T-cell (primary cell): ENCODE measurements at regions not wholly inside any gene's neighbourhood (a gene's known extent, or its start where the extent isn't known, plus 50 kb on each side); places are given as distances from the start of the nearest gene placed in this dataset.

Experiments used
- ATAC-seq, 4 experiments: fragments of 200-7000 bp in 3 of 4; fragments of 150-1000 bp in 1 of 4; cut with Tn5 transposase; replicated peaks in 1 of 4; 1 replicate in 3 of 4; 2 replicates in 1 of 4; pipeline ENCODE4 v1.10.0; 2021; ENCODE audit warnings: moderate library complexity in 3 of 4, mild to moderate bottlenecking in 2 of 4, moderate number of reproducible peaks in 1 of 4
- CTCF ChIA-PET, 2 donors: fragments of 300-600 bp; sonication (Branson Sonifier 250); formaldehyde crosslinking; loops; one replicate each; lab custom pipeline; 2022; ENCODE audit warnings: antibody characterized with exemption in 2 of 2; lab: Charles Lee
- POLR2A ChIA-PET, 2 donors: fragments of 300-600 bp; sonication (Branson Sonifier 250); formaldehyde crosslinking; loops; one replicate each; lab custom pipeline; 2022; ENCODE audit warnings: antibody characterized with exemption in 2 of 2; lab: Charles Lee
- DNase-seq, 35 experiments: peaks; one replicate each; pipeline versions ENCODE4 v3.0.0 to v3.0.0-alpha.2; 2013 to 2023
- H3K27ac ChIP-seq: one replicate; pipeline ENCODE4 v1.5.1; 2013; ENCODE audit warnings: low read length
- H3K27me3 ChIP-seq, 2 experiments: replicated peaks in 1 of 2; 1 replicate in 1 of 2; 2 replicates in 1 of 2; pipeline versions ENCODE4 v1.6.1 to v1.7.0; 2013; ENCODE audit warnings: low read length in 1 of 2, mixed read lengths in 1 of 2; ENCODE audit not compliant: control insufficient read depth in 2 of 2, insufficient read depth in 2 of 2; ENCODE audit errors: extremely low read depth in 1 of 2
- H3K36me3 ChIP-seq, 2 donors: 1 replicate in 1 of 2; 2 replicates in 1 of 2; pipeline versions ENCODE4 v1.6.1 to v1.7.0; 2013; ENCODE audit warnings: low read length in 1 of 2; ENCODE audit not compliant: control insufficient read depth in 2 of 2, insufficient read depth in 1 of 2; ENCODE audit errors: extremely low read depth in 1 of 2
- H3K4me1 ChIP-seq, 2 experiments: 1 replicate in 1 of 2; 2 replicates in 1 of 2; pipeline versions ENCODE4 v1.6.1 to v1.7.0; 2013; ENCODE audit warnings: low read length in 2 of 2, mixed read lengths in 1 of 2; ENCODE audit not compliant: insufficient read depth in 2 of 2, control insufficient read depth in 1 of 2; ENCODE audit errors: extremely low read depth in 1 of 2
- H3K4me3 ChIP-seq, 2 donors: 1 replicate in 1 of 2; 2 replicates in 1 of 2; pipeline versions ENCODE4 v1.5.1 to v1.7.0; 2013; ENCODE audit warnings: mild to moderate bottlenecking in 2 of 2, low read length in 1 of 2, moderate library complexity in 1 of 2; ENCODE audit not compliant: control insufficient read depth in 1 of 2; ENCODE audit errors: extremely low read depth in 1 of 2
- H3K9me3 ChIP-seq: 2 replicates; pipeline ENCODE4 v1.7.0; 2013
- H3K27ac Mint-ChIP-seq, 2 donors: one replicate each; pipeline ENCODE4 v1.8.0; 2020 to 2021; ENCODE audit warnings: mild to moderate bottlenecking in 2 of 2, mixed read lengths in 2 of 2
- H3K27me3 Mint-ChIP-seq, 2 donors: one replicate each; pipeline ENCODE4 v1.8.0; 2021 to 2022; ENCODE audit warnings: mixed read lengths in 2 of 2
- H3K36me3 Mint-ChIP-seq: one replicate; pipeline ENCODE4 v1.8.0; 2021; ENCODE audit warnings: mixed read lengths
- H3K4me1 Mint-ChIP-seq, 3 donors: one replicate each; pipeline ENCODE4 v1.8.0; 2020 to 2022; ENCODE audit warnings: mixed read lengths in 3 of 3, mild to moderate bottlenecking in 1 of 3
- H3K4me3 Mint-ChIP-seq, 3 donors: one replicate each; pipeline ENCODE4 v1.8.0; 2020 to 2022; ENCODE audit warnings: mild to moderate bottlenecking in 3 of 3, mixed read lengths in 3 of 3, moderate library complexity in 3 of 3
- H3K9me3 Mint-ChIP-seq, 3 donors: one replicate each; pipeline ENCODE4 v1.8.0; 2020 to 2022; ENCODE audit warnings: mixed read lengths in 3 of 3
- WGBS: methylation state at CpG from one replicate; pipeline ENCODE4 v1.1.5; 2013; ENCODE audit warnings: missing lambda C conversion rate; ENCODE audit not compliant: insufficient coverage; 5-methylcytosine and 5-hydroxymethylcytosine counted together

- no peak overlapping the region for H3K4me3 ChIP-seq
- H3K9me3 ChIP-seq: no peaks in the 10 kb centered on the region
- ChIA-PET POLR2A (no interaction called here), CTCF (interaction anchor here in 1 of 2 donors (0.6 to 0.9 kb wide), 2 partner anchors 19 to 1246 kb away, joined by 6 to 7 read pairs; no protein-coding TSS in a partner anchor)
- Mint-ChIP-seq H3K27me3 (no peaks in the 10 kb centered on the region), H3K4me3 (no peak overlapping the region), H3K4me1 (peaks cover 23 to 26% (median 26%) of the 10 kb centered on the region in 3 donors), H3K36me3 (no peaks in the 10 kb centered on the region), H3K27ac (no peak overlapping the region), H3K9me3 (no peaks in the 10 kb centered on the region)
- no peaks in the 10 kb centered on the region for H3K27me3 ChIP-seq
- H3K4me1 ChIP-seq: peaks cover 10 to 15% of the 10 kb centered on the region in 2 experiments
- no peak overlapping the region for H3K27ac ChIP-seq
- 98% methylated on average over 10 of the region's 11 CpGs for WGBS
- no peaks in the 10 kb centered on the region for H3K36me3 ChIP-seq
- ATAC-seq (no peak), DNase-seq (no peak)
These were observed 93.9 kb downstream of the CDC7 start for GRCh38 chr1:91594383-91595055.

GRCh38 chr1:91596474-91596873 lies 95.8 kb downstream of the CDC7 start:
- Histone ChIP-seq H3K36me3 (no peaks in the 10 kb centered on the region), H3K9me3 (no peaks in the 10 kb centered on the region), H3K4me1 (peaks cover 7 to 11% of the 10 kb centered on the region in 2 experiments), H3K27ac (no peak overlapping the region), H3K27me3 (no peaks in the 10 kb centered on the region), H3K4me3 (no peak overlapping the region)
- Mint-ChIP-seq H3K36me3 (no peaks in the 10 kb centered on the region), H3K9me3 (no peaks in the 10 kb centered on the region), H3K27ac (no peak overlapping the region), H3K4me3 (no peak overlapping the region), H3K27me3 (no peaks in the 10 kb centered on the region), H3K4me1 (peaks cover 14 to 18% (median 17%) of the 10 kb centered on the region in 3 donors)
- ATAC-seq: no peak
- ChIA-PET POLR2A (interaction anchor here in 1 of 2 donors (0.6 kb wide), 1 partner anchor 259 kb away, joined by 3 read pairs; no protein-coding TSS in a partner anchor), CTCF (interaction anchor here in 1 of 2 donors (0.7 kb wide), 1 partner anchor 13 kb away, joined by 3 read pairs; no protein-coding TSS in a partner anchor)
- DNase-seq: no peak
- WGBS: no CpG with 5 or more reads among the region's 1 CpG

- WGBS: no CpG with 5 or more reads among the region's 2 CpGs
- no peaks in the 10 kb centered on the region for H3K9me3 Mint-ChIP-seq
- Histone ChIP-seq H3K36me3 (no peaks in the 10 kb centered on the region), H3K27me3 (no peaks in the 10 kb centered on the region), H3K4me1 (peaks cover 2 to 4% of the 10 kb centered on the region in 2 experiments), H3K9me3 (no peaks in the 10 kb centered on the region), H3K4me3 (no peak overlapping the region), H3K27ac (no peak overlapping the region)
- H3K4me1 Mint-ChIP-seq: peaks cover 8 to 11% (median 10%) of the 10 kb centered on the region in 3 donors
- no peak for ATAC-seq
- ChIA-PET CTCF (interaction anchor here in 1 of 2 donors (0.7 kb wide), 1 partner anchor 14 kb away, joined by 3 read pairs; no protein-coding TSS in a partner anchor), POLR2A (interaction anchor here in 1 of 2 donors (0.6 kb wide), 1 partner anchor 258 kb away, joined by 3 read pairs; no protein-coding TSS in a partner anchor)
- DNase-seq: no peak
- H3K4me3 Mint-ChIP-seq: no peak overlapping the region
- no peak overlapping the region for H3K27ac Mint-ChIP-seq
- H3K27me3 Mint-ChIP-seq: no peaks in the 10 kb centered on the region
- no peaks in the 10 kb centered on the region for H3K36me3 Mint-ChIP-seq
These were observed 96.6 kb downstream of the CDC7 start for GRCh38 chr1:91597215-91597614.

GRCh38 chr1:91600431-91601337 lies 100.0 kb downstream of the CDC7 start:
- Histone ChIP-seq H3K27ac (no peak overlapping the region), H3K4me3 (no peak overlapping the region), H3K4me1 (no peaks in the 10 kb centered on the region), H3K27me3 (no peaks in the 10 kb centered on the region), H3K9me3 (no peaks in the 10 kb centered on the region), H3K36me3 (no peaks in the 10 kb centered on the region)
- H3K27ac Mint-ChIP-seq: no peak overlapping the region
- no peaks in the 10 kb centered on the region for H3K36me3 Mint-ChIP-seq
- no peak for DNase-seq
- CTCF ChIA-PET: no interaction called here
- 96% methylated on average over 5 of the region's 11 CpGs for WGBS
- no peaks in the 10 kb centered on the region for H3K9me3 Mint-ChIP-seq
- POLR2A ChIA-PET: no interaction called here
- no peaks in the 10 kb centered on the region for H3K27me3 Mint-ChIP-seq
- H3K4me3 Mint-ChIP-seq: no peak overlapping the region
- peaks cover 2 to 5% (median 4%) of the 10 kb centered on the region in 3 donors for H3K4me1 Mint-ChIP-seq
- no peak for ATAC-seq

- Histone ChIP-seq H3K4me3 (no peak overlapping the region), H3K9me3 (no peaks in the 10 kb centered on the region), H3K4me1 (no peaks in the 10 kb centered on the region), H3K27ac (no peak overlapping the region), H3K27me3 (no peaks in the 10 kb centered on the region), H3K36me3 (no peaks in the 10 kb centered on the region)
- Mint-ChIP-seq H3K27me3 (no peaks in the 10 kb centered on the region), H3K4me3 (no peak overlapping the region), H3K27ac (no peak overlapping the region), H3K36me3 (no peaks in the 10 kb centered on the region), H3K9me3 (no peaks in the 10 kb centered on the region), H3K4me1 (peaks cover under 1 to 3% (median 3%) of the 10 kb centered on the region in 3 donors)
- DNase-seq (no peak), ATAC-seq (no peak)
- ChIA-PET POLR2A (no interaction called here), CTCF (no interaction called here)
- 71% methylated on average over 4 of the region's 12 CpGs for WGBS
These were observed 101.1 kb downstream of the CDC7 start for GRCh38 chr1:91601554-91602376.

GRCh38 chr1:91603409-91603808 lies 102.8 kb downstream of the CDC7 start:
- H3K9me3 Mint-ChIP-seq: no peaks in the 10 kb centered on the region
- ChIA-PET CTCF (no interaction called here), POLR2A (no interaction called here)
- Histone ChIP-seq H3K9me3 (no peaks in the 10 kb centered on the region), H3K27ac (no peak overlapping the region), H3K4me1 (no peaks in the 10 kb centered on the region), H3K27me3 (no peaks in the 10 kb centered on the region), H3K4me3 (no peak overlapping the region), H3K36me3 (no peaks in the 10 kb centered on the region)
- H3K27me3 Mint-ChIP-seq: no peaks in the 10 kb centered on the region
- WGBS: 68% methylated on average over 2 of the region's 4 CpGs
- DNase-seq: no peak
- H3K4me3 Mint-ChIP-seq: no peak overlapping the region
- ATAC-seq: no peak
- H3K27ac Mint-ChIP-seq: no peak overlapping the region
- H3K4me1 Mint-ChIP-seq: no peaks in the 10 kb centered on the region
- H3K36me3 Mint-ChIP-seq: no peaks in the 10 kb centered on the region
